Hepatocyte (in vitro differentiated cells): ENCODE measurements at regions not wholly inside any gene's neighbourhood (a gene's known extent, or its start where the extent isn't known, plus 50 kb on each side); places are given as distances from the start of the nearest gene placed in this dataset.

Experiments used
- CTCF ChIP-seq: fragments of 200-600 bp; sonication (generic); IDR thresholded peaks from 2 replicates; pipeline ENCODE4 v1.5.1; 2016; ENCODE audit warnings: antibody characterized with exemption, mild to moderate bottlenecking; ENCODE audit not compliant: poor library complexity
- EZH2 ChIP-seq: fragments of 200-600 bp; sonication (generic); IDR thresholded peaks from 2 replicates; pipeline ENCODE4 v1.6.1; 2016; ENCODE audit warnings: antibody characterized with exemption, mild to moderate bottlenecking, borderline replicate concordance

DNA sequence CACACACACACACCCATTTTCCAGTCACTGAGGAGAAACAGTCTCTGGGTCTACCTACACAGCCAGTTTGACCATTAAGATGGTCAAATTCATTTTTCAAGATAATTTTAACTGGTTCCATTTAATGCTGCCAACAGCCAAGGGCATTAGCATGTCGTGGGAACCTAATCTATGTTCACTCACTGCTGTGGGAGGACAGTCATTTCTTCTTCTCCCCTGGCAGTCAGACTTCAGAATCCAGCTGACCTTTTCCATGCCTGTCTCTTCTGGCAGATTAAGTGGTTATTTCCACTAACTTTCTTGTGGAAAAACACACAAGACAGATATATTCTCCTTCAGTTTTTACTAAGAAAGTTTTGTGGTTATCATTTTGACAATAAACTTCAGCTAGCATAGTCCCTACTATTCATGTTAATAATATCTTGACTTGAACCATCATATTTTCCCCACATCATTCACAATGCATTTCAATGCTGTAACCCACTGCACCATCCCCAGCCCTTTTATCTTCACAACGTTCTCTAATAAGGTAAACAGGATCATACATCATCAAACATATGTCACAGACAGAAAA, 82.2 kb downstream of the DAD1 start:
- TF ChIP-seq CTCF (no peak), EZH2 (no peak)
